ENCODE measurements at regions not wholly inside any gene's neighbourhood (a gene's known extent, or its start where the extent isn't known, plus 50 kb on each side); places are given as distances from the start of the nearest gene placed in this dataset.

GRCh38 chr7:46214526-46214925 lies 293.5 kb upstream of the IGFBP3 start:
- Histone ChIP-seq H3K27me3 (no peaks in the 10 kb centered on the region), H3K9me3 (no peaks in the 10 kb centered on the region), H3K36me3 (replicated peaks in 1 of 2; ENCODE audit: insufficient read depth in 1 of 2, low read depth in 2 of 2) (no peaks in the 10 kb centered on the region), H3K27ac (no peak overlapping the region), H3K4me3 (no peak overlapping the region), H3K4me1 (peaks cover 13% of the 10 kb centered on the region)
- TF ChIP-seq POLR2A (IDR thresholded peaks at IDR 0.05): no peak
- no peak for TF ChIP-seq CTCF (IDR thresholded peaks at IDR 0.05)
- intact Hi-C loops (cut with DNase I): no loop called here
- ATAC-seq: no peak
- DNase-seq: no peak
- 76 to 89% methylated on average over 1 of the region's 1 CpG for WGBS, 2 donors

DNA sequence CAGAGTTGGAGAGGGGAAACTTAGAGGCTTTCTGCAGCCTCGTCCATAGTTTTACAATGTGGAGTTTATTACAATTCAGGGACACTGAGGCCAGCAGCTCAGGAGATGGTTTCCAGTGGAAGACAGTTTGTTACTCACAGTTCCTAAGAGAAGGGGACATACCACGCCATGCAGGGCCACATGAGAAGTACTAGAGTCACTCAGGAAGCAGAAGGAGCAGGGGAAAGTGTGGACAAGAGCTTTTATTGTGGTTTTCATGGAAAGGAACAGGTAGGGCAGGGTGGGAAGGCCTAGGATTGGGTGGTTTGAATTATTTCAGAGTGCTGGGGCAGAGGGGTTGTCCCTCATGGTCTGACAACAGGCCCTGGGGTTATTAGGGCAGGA lies 292.1 kb upstream of the IGFBP3 start:
- H3K27me3 ChIP-seq: no peaks in the 10 kb centered on the region
- intact Hi-C loops (cut with DNase I): no loop called here
- ATAC-seq: no peak

DNA sequence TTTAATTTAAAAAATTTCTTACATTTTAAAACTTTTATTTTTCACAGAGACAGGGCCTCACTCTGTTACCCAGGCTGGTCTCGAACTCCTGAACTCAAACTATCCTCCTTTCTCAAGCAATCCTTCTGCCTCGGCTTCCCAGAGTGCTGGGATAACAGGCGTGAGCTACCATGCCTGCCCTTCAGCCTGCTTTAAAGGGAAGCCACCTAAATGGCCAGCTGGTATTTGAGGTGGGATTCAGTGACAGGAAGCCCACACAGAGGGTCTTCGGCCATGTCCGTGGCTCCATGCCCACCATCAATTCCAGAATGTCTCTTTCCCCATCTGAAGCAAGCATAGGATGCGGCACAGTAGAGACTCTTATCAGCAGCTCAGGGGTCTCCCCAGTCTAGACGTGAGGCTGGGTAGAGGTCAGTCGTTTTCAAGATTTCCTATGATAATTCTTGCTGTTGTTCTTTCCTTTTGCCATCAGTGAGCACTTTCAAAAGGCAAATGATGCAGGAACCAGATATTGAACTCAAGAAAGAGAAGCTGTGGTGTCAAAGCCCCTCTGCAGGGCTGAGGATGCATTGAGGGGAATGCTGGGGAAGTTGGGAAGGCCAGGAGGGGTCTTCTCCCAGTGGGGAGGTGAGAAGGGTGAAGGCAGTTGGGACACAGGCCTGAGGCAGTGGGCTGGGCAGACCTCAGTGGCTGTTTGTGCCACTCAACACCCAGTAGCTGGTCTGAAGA lies 291.5 kb upstream of the IGFBP3 start:
- no peaks in the 10 kb centered on the region for H3K36me3 ChIP-seq (replicated peaks in 1 of 2; ENCODE audit: insufficient read depth in 1 of 2, low read depth in 2 of 2)
- WGBS, 2 donors: 66 to 73% methylated on average over 7 to 8 of the region's 8 CpGs
- no peaks in the 10 kb centered on the region for H3K27me3 ChIP-seq
- H3K4me1 ChIP-seq: peaks cover 24% of the 10 kb centered on the region
- no peak overlapping the region for H3K4me3 ChIP-seq
- no peaks in the 10 kb centered on the region for H3K9me3 ChIP-seq
- intact Hi-C loops (cut with DNase I): no loop called here
- ATAC-seq: no peak
- TF ChIP-seq POLR2A (IDR thresholded peaks at IDR 0.05) (no peak), CTCF (IDR thresholded peaks at IDR 0.05) (no peak)
- H3K27ac ChIP-seq: no peak overlapping the region
- DNase-seq: no peak

More for the DNA sequence above, 292.1 kb upstream of the IGFBP3 start:
- Histone ChIP-seq H3K4me3 (no peak overlapping the region), H3K9me3 (no peaks in the 10 kb centered on the region), H3K4me1 (peaks cover 23% of the 10 kb centered on the region), H3K36me3 (replicated peaks in 1 of 2; ENCODE audit: insufficient read depth in 1 of 2, low read depth in 2 of 2) (no peaks in the 10 kb centered on the region), H3K27ac (no peak overlapping the region)
- WGBS, 2 donors: 78 to 88% methylated on average over 2 of the region's 2 CpGs
- no peak for DNase-seq
- no peak for TF ChIP-seq CTCF (IDR thresholded peaks at IDR 0.05)
- no peak for TF ChIP-seq POLR2A (IDR thresholded peaks at IDR 0.05)

DNA sequence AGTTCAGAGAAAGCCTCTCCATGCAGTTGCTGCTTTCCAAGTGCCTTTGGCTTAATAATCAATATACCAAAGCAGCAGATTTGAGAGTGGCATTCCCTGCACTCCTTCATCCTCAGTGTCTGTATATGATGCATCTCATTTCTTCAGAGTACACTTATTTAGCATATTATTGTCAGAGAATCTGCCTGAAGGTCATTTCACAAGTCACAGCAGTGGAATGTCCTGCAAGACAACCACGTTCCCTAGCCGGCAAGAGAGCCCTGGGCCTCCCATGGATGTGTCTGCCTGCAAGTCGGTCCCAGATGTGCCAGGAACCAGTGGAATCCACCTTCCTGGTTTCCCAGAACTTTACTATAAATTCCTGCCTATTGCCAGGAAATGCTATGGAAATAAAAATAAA lies 289.4 kb upstream of the IGFBP3 start:
- H3K9me3 ChIP-seq: no peaks in the 10 kb centered on the region
- H3K4me3 ChIP-seq: no peak overlapping the region
- DNase-seq (no peak), ATAC-seq (no peak)
- intact Hi-C loops (cut with DNase I): no loop called here
- H3K27ac ChIP-seq: no peak overlapping the region
- no peaks in the 10 kb centered on the region for H3K27me3 ChIP-seq
- peaks cover 17% of the 10 kb centered on the region for H3K4me1 ChIP-seq
- H3K36me3 ChIP-seq (replicated peaks in 1 of 2; ENCODE audit: insufficient read depth in 1 of 2, low read depth in 2 of 2): no peaks in the 10 kb centered on the region
- TF ChIP-seq CTCF (IDR thresholded peaks at IDR 0.05): no peak
- WGBS, 2 donors: 53 to 66% methylated on average over 3 of the region's 3 CpGs
